ENCODE measurements at regions not wholly inside any gene's neighbourhood (a gene's known extent, or its start where the extent isn't known, plus 50 kb on each side); places are given as distances from the start of the nearest gene placed in this dataset.
"Not testable (repeated sequence)": the region's sequence is repeated elsewhere in the genome, so short reads cannot be mapped to it uniquely, and the experiment has no call there.

- H3K4me3 ChIP-seq (ENCODE audit: low read length in 2 of 2); CTCF ChIA-PET (ENCODE audit: partially characterized antibody); H3K4me1 Mint-ChIP-seq; H3K27ac ChIP-seq (ENCODE audit: low read depth, low read length); DNase-seq; H3K4me1 ChIP-seq (ENCODE audit: insufficient read depth, low read length); H3K9me3 ChIP-seq (ENCODE audit: control insufficient read depth in 1 of 2, low read length in 2 of 2); H3K36me3 ChIP-seq (ENCODE audit: insufficient read depth, low read length); H3K36me3 Mint-ChIP-seq; H3K27ac Mint-ChIP-seq; intact Hi-C loops (cut with micrococcal nuclease); H3K9me3 Mint-ChIP-seq; H3K4me3 Mint-ChIP-seq; POLR2A ChIA-PET (ENCODE audit: partially characterized antibody); H3K27me3 ChIP-seq (ENCODE audit: insufficient read depth, low read length): not testable (repeated sequence)
- H3K27me3 Mint-ChIP-seq: peaks cover 3 to 11% of the 10 kb centered on the region in 2 donors
These were observed 147.5 kb upstream of the PRR20G start for GRCh38 chr3:127435299-127435698.

- intact Hi-C loops (cut with micrococcal nuclease): no loop called here
- no peak overlapping the region for H3K27ac ChIP-seq (ENCODE audit: low read depth, low read length)
- Mint-ChIP-seq H3K4me1 (no peaks in the 10 kb centered on the region), H3K4me3 (no peak overlapping the region), H3K9me3 (peaks cover 0 to 4% (median 0%) of the 10 kb centered on the region in 8 donors), H3K27ac (no peak overlapping the region), H3K27me3 (peaks cover 20 to 29% of the 10 kb centered on the region in 2 donors), H3K36me3 (no peaks in the 10 kb centered on the region)
- no peaks in the 10 kb centered on the region for H3K4me1 ChIP-seq (ENCODE audit: insufficient read depth, low read length)
- peaks cover 3% of the 10 kb centered on the region for H3K27me3 ChIP-seq (ENCODE audit: insufficient read depth, low read length)
- POLR2A ChIA-PET (ENCODE audit: partially characterized antibody): no interaction called here
- DNase-seq: no peak
- no peaks in the 10 kb centered on the region for H3K36me3 ChIP-seq (ENCODE audit: insufficient read depth, low read length)
- H3K4me3 ChIP-seq (ENCODE audit: low read length in 2 of 2): no peak overlapping the region
- CTCF ChIA-PET (ENCODE audit: partially characterized antibody): no interaction called here
- no peaks in the 10 kb centered on the region for H3K9me3 ChIP-seq (ENCODE audit: control insufficient read depth in 1 of 2, low read length in 2 of 2)
These were observed 143.2 kb upstream of the PRR20G start for GRCh38 chr3:127431066-127431465.

GRCh38 chr3:127428344-127428997 is 140.6 kb upstream of the PRR20G start:
- no peaks in the 10 kb centered on the region for H3K36me3 ChIP-seq (ENCODE audit: insufficient read depth, low read length)
- ChIA-PET POLR2A (ENCODE audit: partially characterized antibody) (no interaction called here), CTCF (ENCODE audit: partially characterized antibody) (no interaction called here)
- no peak overlapping the region for H3K4me3 ChIP-seq (ENCODE audit: low read length in 2 of 2)
- H3K4me1 Mint-ChIP-seq: no peaks in the 10 kb centered on the region
- H3K9me3 Mint-ChIP-seq: peaks cover 0 to 4% (median 0%) of the 10 kb centered on the region in 8 donors
- H3K27ac ChIP-seq (ENCODE audit: low read depth, low read length): no peak overlapping the region
- intact Hi-C loops (cut with micrococcal nuclease): no loop called here
- H3K4me3 Mint-ChIP-seq: no peak overlapping the region
- peaks cover 24 to 40% of the 10 kb centered on the region in 2 donors for H3K27me3 Mint-ChIP-seq
- no peaks in the 10 kb centered on the region for H3K9me3 ChIP-seq (ENCODE audit: control insufficient read depth in 1 of 2, low read length in 2 of 2)
- H3K27ac Mint-ChIP-seq: no peak overlapping the region
- H3K4me1 ChIP-seq (ENCODE audit: insufficient read depth, low read length): no peaks in the 10 kb centered on the region
- no peak for DNase-seq
- no peaks in the 10 kb centered on the region for H3K36me3 Mint-ChIP-seq
- H3K27me3 ChIP-seq (ENCODE audit: insufficient read depth, low read length): peaks cover 3% of the 10 kb centered on the region

GRCh38 chr3:127427666-127428065 is 139.8 kb upstream of the PRR20G start:
- ChIA-PET CTCF (ENCODE audit: partially characterized antibody) (no interaction called here), POLR2A (ENCODE audit: partially characterized antibody) (no interaction called here)
- no peaks in the 10 kb centered on the region for H3K36me3 ChIP-seq (ENCODE audit: insufficient read depth, low read length)
- intact Hi-C loops (cut with micrococcal nuclease): no loop called here
- Mint-ChIP-seq H3K27ac (no peak overlapping the region), H3K4me3 (no peak overlapping the region), H3K9me3 (no peaks in the 10 kb centered on the region), H3K27me3 (peaks cover 24 to 37% of the 10 kb centered on the region in 2 donors), H3K4me1 (no peaks in the 10 kb centered on the region), H3K36me3 (no peaks in the 10 kb centered on the region)
- H3K4me3 ChIP-seq (ENCODE audit: low read length in 2 of 2): no peak overlapping the region
- DNase-seq: no peak
- H3K27ac ChIP-seq (ENCODE audit: low read depth, low read length): no peak overlapping the region
- peaks cover 3% of the 10 kb centered on the region for H3K27me3 ChIP-seq (ENCODE audit: insufficient read depth, low read length)
- H3K4me1 ChIP-seq (ENCODE audit: insufficient read depth, low read length): no peaks in the 10 kb centered on the region
- no peaks in the 10 kb centered on the region for H3K9me3 ChIP-seq (ENCODE audit: control insufficient read depth in 1 of 2, low read length in 2 of 2)

GRCh38 chr3:127427156-127427555 is 139.3 kb upstream of the PRR20G start:
- Histone ChIP-seq H3K4me1 (ENCODE audit: insufficient read depth, low read length) (no peaks in the 10 kb centered on the region), H3K4me3 (ENCODE audit: low read length in 2 of 2) (no peak overlapping the region), H3K36me3 (ENCODE audit: insufficient read depth, low read length) (no peaks in the 10 kb centered on the region), H3K9me3 (ENCODE audit: control insufficient read depth in 1 of 2, low read length in 2 of 2) (no peaks in the 10 kb centered on the region), H3K27ac (ENCODE audit: low read depth, low read length) (no peak overlapping the region), H3K27me3 (ENCODE audit: insufficient read depth, low read length) (peaks cover 3% of the 10 kb centered on the region)
- ChIA-PET CTCF (ENCODE audit: partially characterized antibody) (no interaction called here), POLR2A (ENCODE audit: partially characterized antibody) (no interaction called here)
- Mint-ChIP-seq H3K36me3 (no peaks in the 10 kb centered on the region), H3K9me3 (no peaks in the 10 kb centered on the region), H3K27me3 (peaks cover 24 to 38% of the 10 kb centered on the region in 2 donors), H3K4me3 (no peak overlapping the region), H3K27ac (no peak overlapping the region), H3K4me1 (no peaks in the 10 kb centered on the region)
- intact Hi-C loops (cut with micrococcal nuclease): no loop called here
- DNase-seq: no peak

GRCh38 chr3:127426444-127427153 is 138.8 kb upstream of the PRR20G start:
- H3K9me3 Mint-ChIP-seq: no peaks in the 10 kb centered on the region
- no peak for DNase-seq
- no peak overlapping the region for H3K27ac Mint-ChIP-seq
- ChIA-PET POLR2A (ENCODE audit: partially characterized antibody) (no interaction called here), CTCF (ENCODE audit: partially characterized antibody) (no interaction called here)
- H3K27me3 Mint-ChIP-seq: peaks cover 22 to 38% of the 10 kb centered on the region in 2 donors
- Histone ChIP-seq H3K27ac (ENCODE audit: low read depth, low read length) (no peak overlapping the region), H3K4me1 (ENCODE audit: insufficient read depth, low read length) (no peaks in the 10 kb centered on the region), H3K4me3 (ENCODE audit: low read length in 2 of 2) (no peak overlapping the region), H3K9me3 (ENCODE audit: control insufficient read depth in 1 of 2, low read length in 2 of 2) (no peaks in the 10 kb centered on the region), H3K27me3 (ENCODE audit: insufficient read depth, low read length) (peaks cover 3% of the 10 kb centered on the region), H3K36me3 (ENCODE audit: insufficient read depth, low read length) (no peaks in the 10 kb centered on the region)
- no peaks in the 10 kb centered on the region for H3K4me1 Mint-ChIP-seq
- H3K36me3 Mint-ChIP-seq: no peaks in the 10 kb centered on the region
- no peak overlapping the region for H3K4me3 Mint-ChIP-seq
- intact Hi-C loops (cut with micrococcal nuclease): no loop called here

- Mint-ChIP-seq H3K4me3 (no peak overlapping the region), H3K9me3 (no peaks in the 10 kb centered on the region), H3K4me1 (no peaks in the 10 kb centered on the region), H3K27ac (peak overlapping the region in 1 of 7 donors; percentile 61), H3K36me3 (no peaks in the 10 kb centered on the region), H3K27me3 (peaks cover 20 to 33% of the 10 kb centered on the region in 2 donors)
- intact Hi-C loops (cut with micrococcal nuclease): no loop called here
- no peaks in the 10 kb centered on the region for H3K9me3 ChIP-seq (ENCODE audit: control insufficient read depth in 1 of 2, low read length in 2 of 2)
- H3K4me1 ChIP-seq (ENCODE audit: insufficient read depth, low read length): no peaks in the 10 kb centered on the region
- H3K4me3 ChIP-seq (ENCODE audit: low read length in 2 of 2): no peak overlapping the region
- CTCF ChIA-PET (ENCODE audit: partially characterized antibody): no interaction called here
- no peak overlapping the region for H3K27ac ChIP-seq (ENCODE audit: low read depth, low read length)
- no peaks in the 10 kb centered on the region for H3K36me3 ChIP-seq (ENCODE audit: insufficient read depth, low read length)
- H3K27me3 ChIP-seq (ENCODE audit: insufficient read depth, low read length): peaks cover 3% of the 10 kb centered on the region
- POLR2A ChIA-PET (ENCODE audit: partially characterized antibody): no interaction called here
- DNase-seq: no peak
These were observed 137.9 kb upstream of the PRR20G start for GRCh38 chr3:127425505-127426443.

All from CD4-positive, alpha-beta memory T cell (primary cell).